ENCODE measurements at regions not wholly inside any gene's neighbourhood (a gene's known extent, or its start where the extent isn't known, plus 50 kb on each side); places are given as distances from the start of the nearest gene placed in this dataset.

GRCh38 chr4:66235876-66236275 lies 565.6 kb upstream of the EPHA5 start:
- TF ChIP-seq CTCF (IDR thresholded peaks at IDR 0.05; ENCODE audit: insufficient read depth, low read depth, low read length): no peak
- no peak for TF ChIP-seq EZH2 (IDR thresholded peaks at IDR 0.05; ENCODE audit: insufficient read depth, low read length)

Data from astrocyte (in vitro differentiated cells and primary cell).